A673 (cell line): ENCODE measurements at regions not wholly inside any gene's neighbourhood (a gene's known extent, or its start where the extent isn't known, plus 50 kb on each side); places are given as distances from the start of the nearest gene placed in this dataset.
A peak's percentile ranks its signal among the peaks of the same experiment; 100 is the strongest.

ENCODE experiments used
- BruUV-seq: library from RNA; stranded (reverse); fragments of 400-500 nt; replicated peaks from 2 replicates; lab custom pipeline; 2021; lab: Mats Ljungman, UMichigan
- CTCF ChIA-PET: fragments of 300-600 bp; sonication (Branson Sonifier 250); formaldehyde crosslinking; loops from one replicate; lab custom pipeline; 2022; ENCODE audit warnings: antibody characterized with exemption; lab: Charles Lee
- POLR2A ChIA-PET: fragments of 300-600 bp; sonication (Branson Sonifier 250); formaldehyde crosslinking; loops from one replicate; lab custom pipeline; 2022; ENCODE audit warnings: antibody characterized with exemption; ENCODE audit not compliant: low non-redundant PET; lab: Charles Lee
- DNase-seq: peaks from one replicate; pipeline ENCODE4 v3.0.0-alpha.2; 2015; ENCODE audit warnings: low spot score
- H3K27ac ChIP-seq: fragments of 200-600 bp; sonication (generic); 2 replicates; pipeline ENCODE4 v1.5.1; 2016; ENCODE audit warnings: mixed run types, low read depth, mild to moderate bottlenecking, mixed read lengths, antibody characterized with exemption, low read length; ENCODE audit not compliant: poor library complexity, severe bottlenecking
- H3K27me3 ChIP-seq: fragments of 200-600 bp; sonication (generic); replicated peaks from 2 replicates; pipeline ENCODE4 v1.6.1; 2017; ENCODE audit warnings: mixed run types, low read depth, mild to moderate bottlenecking, mixed read lengths, antibody characterized with exemption, low read length; ENCODE audit not compliant: insufficient read depth, poor library complexity
- H3K36me3 ChIP-seq: fragments of 200-600 bp; sonication (generic); 2 replicates; pipeline ENCODE4 v1.6.1; 2016; ENCODE audit warnings: mixed run types, mild to moderate bottlenecking, mixed read lengths, antibody characterized with exemption, low read length; ENCODE audit not compliant: insufficient read depth, poor library complexity, severe bottlenecking
- H3K4me1 ChIP-seq: fragments of 200-600 bp; sonication (generic); 2 replicates; pipeline ENCODE4 v1.6.1; 2017; ENCODE audit warnings: mixed run types, mild to moderate bottlenecking, mixed read lengths, antibody characterized with exemption, low read length; ENCODE audit not compliant: insufficient read depth, poor library complexity, severe bottlenecking
- H3K4me3 ChIP-seq: fragments of 200-600 bp; sonication (generic); 2 replicates; pipeline ENCODE4 v1.5.1; 2016; ENCODE audit warnings: low read depth, mixed run types, mild to moderate bottlenecking, mixed read lengths, low read length; ENCODE audit not compliant: poor library complexity, severe bottlenecking
- H3K9me3 ChIP-seq: fragments of 200-600 bp; sonication (generic); 2 replicates; pipeline ENCODE4 v1.6.1; 2016; ENCODE audit warnings: mixed run types, low read depth, mild to moderate bottlenecking, mixed read lengths, antibody characterized with exemption, low read length; ENCODE audit not compliant: poor library complexity, severe bottlenecking
- CTCF ChIP-seq: fragments of 300-800, 200-600 bp; sonication (generic); conservative IDR thresholded peaks from 2 replicates; pipeline ENCODE4 v1.5.1; 2017; ENCODE audit warnings: low read depth, mild to moderate bottlenecking, antibody characterized with exemption, low read length, moderate library complexity, mixed read lengths
- EZH2 ChIP-seq: fragments of 200-600 bp; sonication (generic); IDR thresholded peaks from 2 replicates; pipeline ENCODE4 v1.6.1; 2017; ENCODE audit warnings: borderline replicate concordance, low read depth, mild to moderate bottlenecking, mixed read lengths, antibody characterized with exemption, low read length; ENCODE audit not compliant: poor library complexity, severe bottlenecking
- intact Hi-C: fragments of 100-400 bp; cut with micrococcal nuclease; formaldehyde crosslinking; loops from one replicate; pipeline ENCODE4 v1.10.0; 2022; ENCODE audit not compliant: unreplicated experiment

DNA sequence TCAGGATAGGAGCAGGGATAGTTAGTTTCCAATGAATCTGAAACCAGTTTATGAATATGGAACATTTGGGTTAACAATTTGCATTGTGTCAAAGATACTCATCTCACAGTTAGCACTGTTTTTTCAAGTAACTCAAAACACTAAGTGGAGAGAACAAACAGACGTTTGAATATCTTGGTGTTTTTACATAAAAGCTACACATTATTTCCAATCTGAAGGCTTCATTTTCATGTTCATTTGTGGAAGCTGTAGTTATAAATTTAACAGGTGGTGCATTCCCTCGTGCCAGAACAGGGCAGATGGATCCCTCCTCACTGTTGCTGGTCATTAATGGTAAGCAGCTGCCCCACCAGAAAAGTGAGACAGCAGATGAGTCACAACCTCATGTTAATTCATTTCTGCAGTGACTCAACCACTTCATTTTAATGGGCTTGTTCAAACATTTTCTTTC, 286.9 kb downstream of the TMX3 start:
- TF ChIP-seq CTCF = no peak
- no peak for TF ChIP-seq EZH2
- peak; percentile 89 for DNase-seq
- Histone ChIP-seq H3K36me3 (no peaks in the 10 kb centered on the region), H3K27me3 (no peaks in the 10 kb centered on the region), H3K4me1 (peaks cover 20% of the 10 kb centered on the region), H3K27ac (peak overlapping the region; percentile 47), H3K9me3 (no peaks in the 10 kb centered on the region), H3K4me3 (no peak overlapping the region)
- intact Hi-C loops = no loop called here
- BruUV-seq = no TSS peak
- ChIA-PET CTCF (interaction anchor here (0.6 kb wide), 1 partner anchor 911 kb away, joined by 12 read pairs; the partner anchor contains the start of gene DSEL), POLR2A (no interaction called here)

DNA sequence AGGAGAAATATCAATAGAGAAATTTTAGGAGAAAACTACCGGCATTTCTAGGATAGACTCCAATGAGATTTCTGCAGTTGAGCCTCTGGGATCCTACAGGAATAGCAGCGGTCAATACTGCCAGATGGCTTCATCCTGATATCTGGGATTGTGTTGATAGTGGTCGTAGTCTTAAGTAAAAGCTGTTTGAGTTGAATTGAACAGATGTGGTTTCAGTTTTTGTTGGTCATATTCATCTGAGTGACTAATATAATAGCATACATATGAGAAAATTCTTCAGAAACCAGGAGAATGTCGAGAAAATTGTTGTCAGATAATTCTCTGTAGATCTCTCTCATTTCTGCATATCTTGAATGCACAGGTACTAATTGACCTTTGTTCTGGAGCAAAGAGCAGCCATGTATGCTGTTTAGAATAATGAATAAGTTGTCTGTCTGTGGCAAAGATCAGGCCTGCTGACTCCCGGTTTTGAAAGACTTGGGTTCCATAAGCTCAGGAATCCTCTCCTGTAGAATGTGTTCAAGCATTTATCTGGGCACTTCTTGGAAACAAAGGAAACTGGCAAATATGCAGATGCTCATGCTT, 288.1 kb downstream of the TMX3 start:
- H3K4me1 ChIP-seq = peaks cover 20% of the 10 kb centered on the region
- no peak for DNase-seq
- no TSS peak for BruUV-seq
- no peak overlapping the region for H3K27ac ChIP-seq
- H3K9me3 ChIP-seq = no peaks in the 10 kb centered on the region
- no peak overlapping the region for H3K4me3 ChIP-seq
- no peaks in the 10 kb centered on the region for H3K27me3 ChIP-seq
- no peak for TF ChIP-seq EZH2
- TF ChIP-seq CTCF = no peak
- ChIA-PET POLR2A (no interaction called here), CTCF (no interaction called here)
- intact Hi-C loops = no loop called here
- no peaks in the 10 kb centered on the region for H3K36me3 ChIP-seq

DNA sequence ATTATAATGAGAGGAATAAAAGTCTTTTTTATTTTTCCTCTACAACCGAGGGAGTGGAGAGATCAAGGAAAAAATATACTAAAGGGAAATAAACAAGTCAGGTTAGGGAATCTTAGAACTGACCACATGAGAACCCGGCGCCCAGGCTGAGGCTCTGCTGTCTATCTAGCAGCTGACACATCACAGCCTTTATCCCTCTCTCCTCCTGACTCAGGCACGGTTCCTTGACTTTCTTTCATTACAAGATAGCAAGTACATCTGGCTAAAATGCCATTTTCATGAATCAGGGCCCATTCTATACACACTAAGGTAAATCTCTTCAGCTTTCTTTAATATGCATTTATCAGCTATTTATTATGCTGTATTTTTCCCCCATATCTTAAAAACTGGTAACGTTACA, 296.0 kb downstream of the TMX3 start:
- POLR2A ChIA-PET = no interaction called here
- no peak for DNase-seq
- CTCF ChIA-PET = no interaction called here

More for the DNA sequence above, 296.0 kb downstream of the TMX3 start:
- intact Hi-C loops = no loop called here
- no peak overlapping the region for H3K27ac ChIP-seq
- no peaks in the 10 kb centered on the region for H3K27me3 ChIP-seq
- TF ChIP-seq EZH2 (no peak), CTCF (no peak)
- H3K9me3 ChIP-seq = no peaks in the 10 kb centered on the region
- no peak overlapping the region for H3K4me3 ChIP-seq
- peaks cover 12% of the 10 kb centered on the region for H3K4me1 ChIP-seq
- no TSS peak for BruUV-seq
- no peaks in the 10 kb centered on the region for H3K36me3 ChIP-seq
